Keratinocyte (primary cell): ENCODE measurements at regions not wholly inside any gene's neighbourhood (a gene's known extent, or its start where the extent isn't known, plus 50 kb on each side); places are given as distances from the start of the nearest gene placed in this dataset.

ENCODE experiments used
- DNase-seq: peaks from one replicate; pipeline ENCODE4 v3.0.0-alpha.2; 2011; ENCODE audit warnings: low read depth, missing footprints, low spot score
- FAIRE-seq: peaks from 2 replicates; lab custom pipeline; 2011; peaks lifted over from hg19 to GRCh38; lab: Jason Lieb, UNC
- H2AFZ ChIP-seq: 2 replicates; pipeline ENCODE4 v1.6.0; 2012; ENCODE audit warnings: low read length, control low read depth, inconsistent platforms; ENCODE audit not compliant: control insufficient read depth
- H3K27ac ChIP-seq: 2 replicates; pipeline ENCODE4 v1.5.1; 2011; ENCODE audit warnings: low read length; ENCODE audit not compliant: control insufficient read depth, insufficient read depth
- H3K27me3 ChIP-seq: 3 replicates; pipeline ENCODE4 v1.6.0; 2011; ENCODE audit warnings: low read length; ENCODE audit not compliant: control insufficient read depth, insufficient read depth; ENCODE audit errors: extremely low read depth
- H3K36me3 ChIP-seq, 2 experiments: 2 replicates in 1 of 2; 3 replicates in 1 of 2; pipeline ENCODE4 v1.5.1; 2011; ENCODE audit warnings: low read length in 2 of 2, mild to moderate bottlenecking in 1 of 2; ENCODE audit not compliant: control insufficient read depth in 2 of 2, insufficient read depth in 2 of 2; ENCODE audit errors: extremely low read depth in 1 of 2
- H3K4me1 ChIP-seq: 3 replicates; pipeline ENCODE4 v1.5.1; 2011; ENCODE audit warnings: low read length; ENCODE audit not compliant: control insufficient read depth, insufficient read depth; ENCODE audit errors: extremely low read depth
- H3K4me2 ChIP-seq: 3 replicates; pipeline ENCODE4 v1.6.0; 2011; ENCODE audit warnings: low read depth, low read length; ENCODE audit not compliant: control insufficient read depth, insufficient read depth; ENCODE audit errors: extremely low read depth
- H3K4me3 ChIP-seq, 3 experiments: fragments of 200-600 bp in 1 of 3; sonication (generic) in 1 of 3; 2 replicates in 2 of 3; 3 replicates in 1 of 3; pipeline ENCODE4 v1.5.1; 2011 to 2016; ENCODE audit warnings: low read length in 3 of 3, mild to moderate bottlenecking in 3 of 3, control low read depth in 2 of 3, inconsistent platforms in 1 of 3, low read depth in 1 of 3, mixed read lengths in 1 of 3, mixed run types in 1 of 3, moderate library complexity in 1 of 3; ENCODE audit not compliant: control insufficient read depth in 2 of 3, insufficient read depth in 2 of 3; ENCODE audit errors: extremely low read depth in 1 of 3
- H3K79me2 ChIP-seq: 2 replicates; pipeline ENCODE4 v1.6.0; 2012; ENCODE audit warnings: low read length; ENCODE audit not compliant: control insufficient read depth, insufficient read depth
- H3K9ac ChIP-seq: 3 replicates; pipeline ENCODE4 v1.6.0; 2011; ENCODE audit warnings: low read length; ENCODE audit not compliant: control insufficient read depth, insufficient read depth; ENCODE audit errors: extremely low read depth
- H3K9me1 ChIP-seq: 3 replicates; pipeline ENCODE4 v1.6.0; 2011; ENCODE audit warnings: low read length; ENCODE audit not compliant: control insufficient read depth, insufficient read depth; ENCODE audit errors: extremely low read depth
- H3K9me3 ChIP-seq: 2 replicates; pipeline ENCODE4 v1.5.1; 2012; ENCODE audit warnings: low read depth, low read length; ENCODE audit not compliant: control insufficient read depth
- H4K20me1 ChIP-seq: 3 replicates; pipeline ENCODE4 v1.6.0; 2011; ENCODE audit warnings: low read length; ENCODE audit not compliant: control insufficient read depth, insufficient read depth; ENCODE audit errors: extremely low read depth
- CTCF ChIP-seq, 3 experiments: IDR thresholded peaks in 1 of 3; conservative IDR thresholded peaks in 1 of 3; optimal IDR thresholded peaks in 1 of 3; 2 replicates in 2 of 3; 3 replicates in 1 of 3; pipeline versions ENCODE3 to v1.5.1; 2011; ENCODE audit warnings: low read length in 3 of 3, mild to moderate bottlenecking in 3 of 3, moderate library complexity in 2 of 3, control low read depth in 1 of 3, inconsistent platforms in 1 of 3; ENCODE audit not compliant: insufficient read depth in 2 of 3; ENCODE audit errors: extremely low read depth in 1 of 3
- EZH2 ChIP-seq: IDR thresholded peaks from one replicate; pipeline ENCODE4 v1.6.1; 2012; ENCODE audit warnings: inconsistent platforms, mild to moderate bottlenecking, low read length, moderate library complexity
- dilution Hi-C: fragments of 300-500 bp; cut with MboI; formaldehyde crosslinking; loops from one replicate; pipeline ENCODE4 v1.7.0; 2020; ENCODE audit warnings: low sequenced_read_pairs; ENCODE audit not compliant: extremely low pct_ligation_motif_present

DNA sequence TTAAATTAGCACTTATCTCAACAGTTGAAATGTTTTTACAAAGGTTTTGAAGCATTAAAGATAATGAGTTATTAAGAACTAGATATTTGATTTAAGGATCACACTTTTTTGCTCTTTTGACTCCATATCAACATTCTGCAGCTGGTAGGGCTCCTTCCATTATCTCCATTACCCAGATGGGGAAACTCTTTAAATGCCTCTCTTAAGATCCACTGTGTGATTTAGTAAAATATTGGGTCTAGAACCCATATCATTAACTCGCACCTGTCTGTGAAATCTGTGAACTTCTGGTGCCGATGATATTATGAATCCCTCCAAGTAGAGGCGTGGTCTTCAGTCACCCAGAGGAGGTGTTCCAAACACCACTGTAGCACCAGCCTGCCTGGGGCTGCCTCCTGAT lies 466.2 kb downstream of the TSN start:
- Histone ChIP-seq H3K4me2 (no peak overlapping the region), H3K4me3 (no peak overlapping the region), H3K9me1 (no peaks in the 10 kb centered on the region), H3K4me1 (no peaks in the 10 kb centered on the region), H4K20me1 (no peaks in the 10 kb centered on the region), H3K27ac (no peak overlapping the region), H3K9ac (no peak overlapping the region), H2AFZ (no peak overlapping the region), H3K9me3 (peaks cover 2% of the 10 kb centered on the region), H3K27me3 (no peaks in the 10 kb centered on the region), H3K79me2 (no peaks in the 10 kb centered on the region), H3K36me3 (no peaks in the 10 kb centered on the region)
- TF ChIP-seq EZH2, result no peak
- TF ChIP-seq CTCF (optimal IDR thresholded peaks at IDR 0.05 in 1 of 3, IDR thresholded peaks at IDR 0.05 in 1 of 3, conservative IDR thresholded peaks at IDR 0.05 in 1 of 3; ENCODE audit: extremely low read depth in 1 of 3, insufficient read depth in 2 of 3, low read length in 3 of 3), result no peak
- FAIRE-seq (no peak), DNase-seq (no peak)
- dilution Hi-C loops, result no loop called here

DNA sequence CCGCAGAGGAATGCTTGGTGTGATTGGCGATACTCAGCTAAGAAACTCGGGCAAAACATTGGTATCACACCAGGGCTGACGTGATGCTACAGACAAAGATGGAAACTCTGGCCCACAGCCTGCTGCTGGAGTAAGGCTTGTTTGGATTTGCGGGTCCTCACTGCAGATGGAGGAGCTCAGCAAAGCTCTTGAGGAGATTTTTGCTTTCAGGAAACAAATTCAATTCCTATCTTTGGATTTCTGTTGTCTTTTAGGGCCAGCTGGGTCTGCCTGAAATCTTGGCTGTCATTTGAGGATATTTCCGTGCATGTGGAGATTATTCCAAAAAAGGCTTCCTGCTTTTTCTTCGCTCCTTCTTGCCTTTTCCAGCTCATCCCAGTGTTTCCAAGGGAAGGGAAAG lies 475.8 kb downstream of the TSN start:
- no peaks in the 10 kb centered on the region for H4K20me1 ChIP-seq
- H2AFZ ChIP-seq, result no peak overlapping the region
- H3K27ac ChIP-seq, result no peak overlapping the region
- H3K4me1 ChIP-seq, result no peaks in the 10 kb centered on the region
- no peak overlapping the region for H3K4me2 ChIP-seq
- no peak overlapping the region for H3K9ac ChIP-seq
- dilution Hi-C loops, result no loop called here
- no peaks in the 10 kb centered on the region for H3K36me3 ChIP-seq
- DNase-seq, result no peak
- FAIRE-seq, result no peak
- no peak overlapping the region for H3K4me3 ChIP-seq
- peaks cover under 1% of the 10 kb centered on the region for H3K9me3 ChIP-seq
- H3K79me2 ChIP-seq, result no peaks in the 10 kb centered on the region
- no peaks in the 10 kb centered on the region for H3K27me3 ChIP-seq
- no peak for TF ChIP-seq CTCF (optimal IDR thresholded peaks at IDR 0.05 in 1 of 3, IDR thresholded peaks at IDR 0.05 in 1 of 3, conservative IDR thresholded peaks at IDR 0.05 in 1 of 3; ENCODE audit: extremely low read depth in 1 of 3, insufficient read depth in 2 of 3, low read length in 3 of 3)
- TF ChIP-seq EZH2, result no peak
- H3K9me1 ChIP-seq, result no peaks in the 10 kb centered on the region
